CD4-positive, alpha-beta memory T cell (primary cell): ENCODE measurements at regions not wholly inside any gene's neighbourhood (a gene's known extent, or its start where the extent isn't known, plus 50 kb on each side); places are given as distances from the start of the nearest gene placed in this dataset.
"Not testable (repeated sequence)": the region's sequence is repeated elsewhere in the genome, so short reads cannot be mapped to it uniquely, and the experiment has no call there.

ENCODE experiments used
- CTCF ChIA-PET: fragments of 350-600 bp; sonication (Branson Sonifier 250); formaldehyde crosslinking; loops from one replicate; lab custom pipeline; 2021; ENCODE audit warnings: inconsistent platforms; ENCODE audit not compliant: partially characterized antibody; lab: Charles Lee
- POLR2A ChIA-PET: fragments of 350-600 bp; sonication (Branson Sonifier 250); formaldehyde crosslinking; loops from one replicate; lab custom pipeline; 2021; ENCODE audit not compliant: partially characterized antibody; lab: Charles Lee
- DNase-seq, 5 donors: peaks; one replicate each; pipeline versions ENCODE4 v3.0.0 to v3.0.0-alpha.2; 2020 to 2022; ENCODE audit warnings: mixed read lengths in 1 of 5
- H3K27ac ChIP-seq: one replicate; pipeline ENCODE4 v1.7.0; 2013; ENCODE audit warnings: low read depth, low read length
- H3K27me3 ChIP-seq: 2 replicates; pipeline ENCODE4 v1.7.0; 2013; ENCODE audit warnings: mild to moderate bottlenecking, low read length, moderate library complexity; ENCODE audit not compliant: insufficient read depth
- H3K36me3 ChIP-seq: 2 replicates; pipeline ENCODE4 v1.7.0; 2013; ENCODE audit warnings: mild to moderate bottlenecking, low read length, moderate library complexity; ENCODE audit not compliant: insufficient read depth
- H3K4me1 ChIP-seq: 2 replicates; pipeline ENCODE4 v1.7.0; 2013; ENCODE audit warnings: mild to moderate bottlenecking, low read length, moderate library complexity; ENCODE audit not compliant: insufficient read depth
- H3K4me3 ChIP-seq, 2 donors: one replicate each; pipeline ENCODE4 v1.7.0; 2013; ENCODE audit warnings: low read length in 2 of 2, mild to moderate bottlenecking in 1 of 2
- H3K9me3 ChIP-seq, 2 donors: one replicate each; pipeline ENCODE4 v1.7.0; 2013; ENCODE audit warnings: low read length in 2 of 2, control low read depth in 1 of 2; ENCODE audit not compliant: control insufficient read depth in 1 of 2
- H3K27ac Mint-ChIP-seq, 7 donors: one replicate each; pipeline ENCODE4 v1.8.0; 2020 to 2021; ENCODE audit warnings: mixed read lengths in 7 of 7, mild to moderate bottlenecking in 6 of 7, inconsistent platforms in 3 of 7, moderate library complexity in 3 of 7
- H3K27me3 Mint-ChIP-seq, 2 donors: one replicate each; pipeline ENCODE4 v1.8.0; 2020 to 2021; ENCODE audit warnings: mixed read lengths in 2 of 2
- H3K36me3 Mint-ChIP-seq, 2 donors: one replicate each; pipeline ENCODE4 v1.8.0; 2020 to 2021; ENCODE audit warnings: mixed read lengths in 2 of 2, inconsistent platforms in 1 of 2, mild to moderate bottlenecking in 1 of 2
- H3K4me1 Mint-ChIP-seq, 4 donors: one replicate each; pipeline ENCODE4 v1.8.0; 2020 to 2021; ENCODE audit warnings: mixed read lengths in 4 of 4, mild to moderate bottlenecking in 1 of 4
- H3K4me3 Mint-ChIP-seq, 8 donors: one replicate each; pipeline ENCODE4 v1.8.0; 2020 to 2021; ENCODE audit warnings: mixed read lengths in 8 of 8, mild to moderate bottlenecking in 7 of 8, moderate library complexity in 6 of 8, inconsistent platforms in 3 of 8
- H3K9me3 Mint-ChIP-seq, 8 donors: one replicate each; pipeline ENCODE4 v1.8.0; 2020 to 2021; ENCODE audit warnings: mixed read lengths in 8 of 8, mild to moderate bottlenecking in 5 of 8, inconsistent platforms in 3 of 8, moderate library complexity in 1 of 8
- intact Hi-C: fragments of 100-400 bp; cut with micrococcal nuclease; formaldehyde crosslinking; loops from one replicate; pipeline ENCODE4 v1.15.1; 2023

GRCh38 chr2:100747551-100747950, 72.4 kb upstream of the NPAS2 start:
- H3K4me3 Mint-ChIP-seq, result no peak overlapping the region
- H3K9me3 ChIP-seq, result no peaks in the 10 kb centered on the region
- no peaks in the 10 kb centered on the region for H3K4me1 ChIP-seq
- peaks cover 7 to 15% of the 10 kb centered on the region in 2 donors for H3K27me3 Mint-ChIP-seq
- ChIA-PET POLR2A (no interaction called here), CTCF (no interaction called here)
- H3K9me3 Mint-ChIP-seq, result peaks cover 0 to 4% (median 0%) of the 10 kb centered on the region in 8 donors
- intact Hi-C loops, result no loop called here
- no peak overlapping the region for H3K4me3 ChIP-seq
- no peaks in the 10 kb centered on the region for H3K4me1 Mint-ChIP-seq
- peak overlapping the region in 2 of 7 donors; percentile 1 to 43 for H3K27ac Mint-ChIP-seq
- no peaks in the 10 kb centered on the region for H3K36me3 Mint-ChIP-seq
- H3K27ac ChIP-seq, result no peak overlapping the region
- H3K27me3 ChIP-seq, result no peaks in the 10 kb centered on the region
- DNase-seq, result no peak
- H3K36me3 ChIP-seq, result no peaks in the 10 kb centered on the region

- H3K36me3 Mint-ChIP-seq, result no peaks in the 10 kb centered on the region
- H3K4me1 Mint-ChIP-seq, result no peaks in the 10 kb centered on the region
- no peak for DNase-seq
- H3K9me3 Mint-ChIP-seq, result peaks cover 0 to 4% (median 0%) of the 10 kb centered on the region in 8 donors
- H3K27me3 ChIP-seq, result no peaks in the 10 kb centered on the region
- CTCF ChIA-PET, result no interaction called here
- no peak overlapping the region for H3K4me3 Mint-ChIP-seq
- peak overlapping the region in 2 of 7 donors; percentile 1 to 43 for H3K27ac Mint-ChIP-seq
- POLR2A ChIA-PET, result no interaction called here
- no peak overlapping the region for H3K4me3 ChIP-seq
- H3K4me1 ChIP-seq, result no peaks in the 10 kb centered on the region
- H3K27ac ChIP-seq, result no peak overlapping the region
- no peaks in the 10 kb centered on the region for H3K9me3 ChIP-seq
- no peaks in the 10 kb centered on the region for H3K36me3 ChIP-seq
- H3K27me3 Mint-ChIP-seq, result peaks cover 7 to 15% of the 10 kb centered on the region in 2 donors
- intact Hi-C loops, result no loop called here
Measured at GRCh38 chr2:100747996-100748615, 71.8 kb upstream of the NPAS2 start.

GRCh38 chr2:100748673-100749072, 71.3 kb upstream of the NPAS2 start:
- Mint-ChIP-seq H3K4me3 (no peak overlapping the region), H3K9me3 (peaks cover 0 to 4% (median 0%) of the 10 kb centered on the region in 8 donors), H3K27ac (no peak overlapping the region), H3K4me1 (no peaks in the 10 kb centered on the region), H3K36me3 (no peaks in the 10 kb centered on the region), H3K27me3 (peaks cover 7 to 15% of the 10 kb centered on the region in 2 donors)
- Histone ChIP-seq H3K4me1 (no peaks in the 10 kb centered on the region), H3K27ac (no peak overlapping the region), H3K9me3 (no peaks in the 10 kb centered on the region), H3K36me3 (no peaks in the 10 kb centered on the region), H3K27me3 (no peaks in the 10 kb centered on the region), H3K4me3 (no peak overlapping the region)
- DNase-seq, result no peak
- ChIA-PET POLR2A (no interaction called here), CTCF (no interaction called here)
- intact Hi-C loops, result no loop called here

GRCh38 chr2:100749771-100750542, 70.0 kb upstream of the NPAS2 start:
- intact Hi-C loops, result no loop called here
- Mint-ChIP-seq H3K4me3 (no peak overlapping the region), H3K4me1 (no peaks in the 10 kb centered on the region), H3K36me3 (no peaks in the 10 kb centered on the region), H3K27ac (no peak overlapping the region), H3K9me3 (peaks cover 0 to 4% (median 0%) of the 10 kb centered on the region in 8 donors), H3K27me3 (peaks cover 6 to 13% of the 10 kb centered on the region in 2 donors)
- Histone ChIP-seq H3K4me1 (no peaks in the 10 kb centered on the region), H3K9me3 (no peaks in the 10 kb centered on the region), H3K27ac (no peak overlapping the region), H3K27me3 (no peaks in the 10 kb centered on the region), H3K36me3 (no peaks in the 10 kb centered on the region), H3K4me3 (no peak overlapping the region)
- POLR2A ChIA-PET, result no interaction called here
- CTCF ChIA-PET, result no interaction called here
- DNase-seq, result no peak

GRCh38 chr2:100751871-100752625, 67.9 kb upstream of the NPAS2 start:
- intact Hi-C loops, H3K27me3 ChIP-seq, H3K36me3 ChIP-seq, H3K4me1 Mint-ChIP-seq, H3K27ac ChIP-seq, H3K4me1 ChIP-seq, DNase-seq, CTCF ChIA-PET, H3K9me3 Mint-ChIP-seq, H3K4me3 Mint-ChIP-seq, H3K4me3 ChIP-seq, H3K36me3 Mint-ChIP-seq, H3K9me3 ChIP-seq: not testable (repeated sequence)
- peaks cover 7 to 11% of the 10 kb centered on the region in 2 donors for H3K27me3 Mint-ChIP-seq
- peak overlapping the region in 1 of 7 donors; percentile 48 for H3K27ac Mint-ChIP-seq
- POLR2A ChIA-PET, result interaction anchor here (0.6 kb wide), 1 partner anchor 13 kb away, joined by 3 read pairs; no protein-coding TSS in a partner anchor

GRCh38 chr2:100752628-100753333, 67.2 kb upstream of the NPAS2 start:
- DNase-seq, result no peak
- Mint-ChIP-seq H3K4me1 (no peaks in the 10 kb centered on the region), H3K36me3 (no peaks in the 10 kb centered on the region), H3K27ac (no peak overlapping the region), H3K4me3 (no peak overlapping the region), H3K27me3 (peaks cover 7 to 9% of the 10 kb centered on the region in 2 donors), H3K9me3 (peaks cover 0 to 4% (median 0%) of the 10 kb centered on the region in 8 donors)
- no peaks in the 10 kb centered on the region for H3K36me3 ChIP-seq
- POLR2A ChIA-PET, result no interaction called here
- no peaks in the 10 kb centered on the region for H3K4me1 ChIP-seq
- no peak overlapping the region for H3K4me3 ChIP-seq
- H3K9me3 ChIP-seq, result no peaks in the 10 kb centered on the region
- no peak overlapping the region for H3K27ac ChIP-seq
- CTCF ChIA-PET, result no interaction called here
- H3K27me3 ChIP-seq, result no peaks in the 10 kb centered on the region
- intact Hi-C loops, result no loop called here

DNA sequence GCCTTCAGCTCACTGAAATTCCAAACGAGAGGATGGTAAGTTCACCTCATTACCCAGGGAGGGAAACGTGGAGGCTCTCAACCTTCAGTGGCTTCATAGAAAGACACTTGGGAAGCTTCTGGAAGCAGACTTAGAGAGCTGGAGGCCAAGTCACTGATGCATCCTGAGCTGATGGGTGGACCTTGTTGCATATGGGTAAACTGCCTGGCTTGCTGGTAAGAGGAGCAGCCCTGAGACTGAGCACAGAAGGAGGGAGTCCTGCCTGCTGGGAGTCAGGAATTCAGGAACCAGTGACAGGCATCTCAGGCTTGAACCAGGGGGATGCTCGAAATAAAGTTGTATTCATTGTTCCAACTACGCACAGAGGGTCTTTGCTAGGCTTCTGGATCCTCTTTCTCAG, 66.5 kb upstream of the NPAS2 start:
- H3K27me3 ChIP-seq, result no peaks in the 10 kb centered on the region
- DNase-seq, result no peak
- Mint-ChIP-seq H3K27me3 (peaks cover 7 to 13% of the 10 kb centered on the region in 2 donors), H3K9me3 (peaks cover 0 to 6% (median 0%) of the 10 kb centered on the region in 8 donors), H3K36me3 (no peaks in the 10 kb centered on the region), H3K4me3 (no peak overlapping the region), H3K27ac (no peak overlapping the region), H3K4me1 (no peaks in the 10 kb centered on the region)
- no peak overlapping the region for H3K4me3 ChIP-seq
- H3K27ac ChIP-seq, result no peak overlapping the region
- ChIA-PET CTCF (no interaction called here), POLR2A (no interaction called here)
- no peaks in the 10 kb centered on the region for H3K36me3 ChIP-seq
- H3K9me3 ChIP-seq, result no peaks in the 10 kb centered on the region
- intact Hi-C loops, result no loop called here
- no peaks in the 10 kb centered on the region for H3K4me1 ChIP-seq
